ENCODE measurements at regions not wholly inside any gene's neighbourhood (a gene's known extent, or its start where the extent isn't known, plus 50 kb on each side); places are given as distances from the start of the nearest gene placed in this dataset.

- Mint-ChIP-seq H3K27ac (no peak overlapping the region), H3K4me3 (no peak overlapping the region), H3K36me3 (ENCODE audit: low read depth) (no peaks in the 10 kb centered on the region), H3K27me3 (peaks cover 9% of the 10 kb centered on the region), H3K4me1 (no peaks in the 10 kb centered on the region)
- DNase-seq (no peak), ATAC-seq (no peak)
- H3K9me3 ChIP-seq (ENCODE audit: control insufficient read depth, low read length, poor library complexity, severe bottlenecking), result no peaks in the 10 kb centered on the region
Observed at GRCh38 chr10:117936141-117936540, 110.6 kb downstream of the RAB11FIP2 start.

- H3K4me3 Mint-ChIP-seq, result no peak overlapping the region
- H3K9me3 ChIP-seq (ENCODE audit: control insufficient read depth, low read length, poor library complexity, severe bottlenecking), result no peaks in the 10 kb centered on the region
- no peaks in the 10 kb centered on the region for H3K36me3 Mint-ChIP-seq (ENCODE audit: low read depth)
- ATAC-seq (no peak), DNase-seq (no peak)
- no peaks in the 10 kb centered on the region for H3K4me1 Mint-ChIP-seq
- no peak overlapping the region for H3K27ac Mint-ChIP-seq
- H3K27me3 Mint-ChIP-seq, result peaks cover 14% of the 10 kb centered on the region
Observed at GRCh38 chr10:117936566-117936965, 110.2 kb downstream of the RAB11FIP2 start.

- no peaks in the 10 kb centered on the region for H3K9me3 ChIP-seq (ENCODE audit: control insufficient read depth, low read length, poor library complexity, severe bottlenecking)
- H3K27me3 Mint-ChIP-seq, result peaks cover 18% of the 10 kb centered on the region
Observed at GRCh38 chr10:117936976-117937375, 109.8 kb downstream of the RAB11FIP2 start.

GRCh38 chr10:117938104-117938503 lies 108.6 kb downstream of the RAB11FIP2 start:
- DNase-seq, result no peak
- peaks cover 23% of the 10 kb centered on the region for H3K27me3 Mint-ChIP-seq
- no peaks in the 10 kb centered on the region for H3K9me3 ChIP-seq (ENCODE audit: control insufficient read depth, low read length, poor library complexity, severe bottlenecking)
- H3K4me3 Mint-ChIP-seq, result no peak overlapping the region
- no peaks in the 10 kb centered on the region for H3K4me1 Mint-ChIP-seq
- no peak overlapping the region for H3K27ac Mint-ChIP-seq
- no peak for ATAC-seq
- no peaks in the 10 kb centered on the region for H3K36me3 Mint-ChIP-seq (ENCODE audit: low read depth)

More at GRCh38 chr10:117936976-117937375, 109.8 kb downstream of the RAB11FIP2 start:
- no peak overlapping the region for H3K4me3 Mint-ChIP-seq
- no peaks in the 10 kb centered on the region for H3K4me1 Mint-ChIP-seq
- no peak overlapping the region for H3K27ac Mint-ChIP-seq
- no peak for DNase-seq
- H3K36me3 Mint-ChIP-seq (ENCODE audit: low read depth), result no peaks in the 10 kb centered on the region
- ATAC-seq, result no peak

- Mint-ChIP-seq H3K36me3 (ENCODE audit: low read depth) (no peaks in the 10 kb centered on the region), H3K27ac (no peak overlapping the region), H3K4me1 (no peaks in the 10 kb centered on the region), H3K27me3 (peaks cover 23% of the 10 kb centered on the region), H3K4me3 (no peak overlapping the region)
- H3K9me3 ChIP-seq (ENCODE audit: control insufficient read depth, low read length, poor library complexity, severe bottlenecking), result no peaks in the 10 kb centered on the region
- DNase-seq (no peak), ATAC-seq (no peak)
Observed at GRCh38 chr10:117942226-117942625, 104.5 kb downstream of the RAB11FIP2 start.

GRCh38 chr10:117944676-117945447 lies 101.9 kb downstream of the RAB11FIP2 start:
- H3K27ac Mint-ChIP-seq, result no peak overlapping the region
- H3K4me3 Mint-ChIP-seq, result no peak overlapping the region
- ATAC-seq (no peak), DNase-seq (no peak)
- H3K27me3 Mint-ChIP-seq, result peaks cover 29% of the 10 kb centered on the region
- no peaks in the 10 kb centered on the region for H3K4me1 Mint-ChIP-seq
- H3K9me3 ChIP-seq (ENCODE audit: control insufficient read depth, low read length, poor library complexity, severe bottlenecking), result no peaks in the 10 kb centered on the region
- no peaks in the 10 kb centered on the region for H3K36me3 Mint-ChIP-seq (ENCODE audit: low read depth)

- H3K9me3 ChIP-seq (ENCODE audit: control insufficient read depth, low read length, poor library complexity, severe bottlenecking), result no peaks in the 10 kb centered on the region
- no peak overlapping the region for H3K27ac Mint-ChIP-seq
- DNase-seq (no peak), ATAC-seq (no peak)
- H3K4me3 Mint-ChIP-seq, result no peak overlapping the region
- peaks cover 36% of the 10 kb centered on the region for H3K27me3 Mint-ChIP-seq
- no peaks in the 10 kb centered on the region for H3K4me1 Mint-ChIP-seq
- no peaks in the 10 kb centered on the region for H3K36me3 Mint-ChIP-seq (ENCODE audit: low read depth)
Observed at GRCh38 chr10:117945651-117946050, 101.1 kb downstream of the RAB11FIP2 start.

- no peaks in the 10 kb centered on the region for H3K4me1 Mint-ChIP-seq
Observed at GRCh38 chr10:117946525-117947070, 100.1 kb downstream of the RAB11FIP2 start.

GRCh38 chr10:117948493-117948892 lies 98.2 kb downstream of the RAB11FIP2 start:
- DNase-seq, result no peak
- no peak overlapping the region for H3K27ac Mint-ChIP-seq
- no peaks in the 10 kb centered on the region for H3K4me1 Mint-ChIP-seq
- peaks cover 29% of the 10 kb centered on the region for H3K27me3 Mint-ChIP-seq
- H3K9me3 ChIP-seq (ENCODE audit: control insufficient read depth, low read length, poor library complexity, severe bottlenecking), result no peaks in the 10 kb centered on the region
- H3K36me3 Mint-ChIP-seq (ENCODE audit: low read depth), result no peaks in the 10 kb centered on the region
- H3K4me3 Mint-ChIP-seq, result no peak overlapping the region
- no peak for ATAC-seq

More at GRCh38 chr10:117946525-117947070, 100.1 kb downstream of the RAB11FIP2 start:
- Mint-ChIP-seq H3K27ac (no peak overlapping the region), H3K36me3 (ENCODE audit: low read depth) (no peaks in the 10 kb centered on the region), H3K4me3 (no peak overlapping the region), H3K27me3 (peaks cover 32% of the 10 kb centered on the region)
- no peak for ATAC-seq
- H3K9me3 ChIP-seq (ENCODE audit: control insufficient read depth, low read length, poor library complexity, severe bottlenecking), result no peaks in the 10 kb centered on the region
- DNase-seq, result no peak

GRCh38 chr10:117950408-117950807 lies 96.3 kb downstream of the RAB11FIP2 start:
- ATAC-seq, result no peak
- Mint-ChIP-seq H3K4me3 (no peak overlapping the region), H3K4me1 (no peaks in the 10 kb centered on the region), H3K27me3 (peaks cover 28% of the 10 kb centered on the region), H3K27ac (no peak overlapping the region), H3K36me3 (ENCODE audit: low read depth) (peaks cover 3% of the 10 kb centered on the region)
- no peak for DNase-seq
- no peaks in the 10 kb centered on the region for H3K9me3 ChIP-seq (ENCODE audit: control insufficient read depth, low read length, poor library complexity, severe bottlenecking)

Data from T-helper 17 cell (primary cell).